Chondrocyte (in vitro differentiated cells): ENCODE measurements at regions not wholly inside any gene's neighbourhood (a gene's known extent, or its start where the extent isn't known, plus 50 kb on each side); places are given as distances from the start of the nearest gene placed in this dataset.

Experiments
- DNase-seq: peaks from one replicate; pipeline ENCODE4 v3.0.0; 2021; ENCODE audit warnings: mixed read lengths, low spot score
- H3K27ac Mint-ChIP-seq: one replicate; pipeline ENCODE4 v1.8.0; 2021; ENCODE audit warnings: mild to moderate bottlenecking, moderate library complexity, mixed read lengths; ENCODE audit not compliant: unreplicated experiment
- H3K27me3 Mint-ChIP-seq: 2 replicates; pipeline ENCODE4 v1.8.0; 2021; ENCODE audit warnings: low read depth, mixed read lengths
- H3K36me3 Mint-ChIP-seq: 2 replicates; pipeline ENCODE4 v1.8.0; 2021; ENCODE audit warnings: low read depth, mixed read lengths
- H3K4me1 Mint-ChIP-seq: 2 replicates; pipeline ENCODE4 v1.8.0; 2021; ENCODE audit warnings: low read depth, mild to moderate bottlenecking, mixed read lengths
- H3K4me3 Mint-ChIP-seq: one replicate; pipeline ENCODE4 v1.8.0; 2021; ENCODE audit warnings: mild to moderate bottlenecking, moderate library complexity, mixed read lengths; ENCODE audit not compliant: unreplicated experiment
- H3K9me3 Mint-ChIP-seq: 2 replicates; pipeline ENCODE4 v1.8.0; 2021; ENCODE audit warnings: low read depth, mixed read lengths
- CTCF ChIP-seq: fragments of 200-600 bp; sonication (generic); IDR thresholded peaks from 2 replicates; pipeline ENCODE4 v1.5.0; 2021; ENCODE audit warnings: antibody characterized with exemption, mild to moderate bottlenecking, moderate library complexity

- Mint-ChIP-seq H3K36me3 (no peaks in the 10 kb centered on the region), H3K27ac (no peak overlapping the region), H3K4me1 (peaks cover 8% of the 10 kb centered on the region), H3K4me3 (no peak overlapping the region), H3K9me3 (peaks cover 2% of the 10 kb centered on the region), H3K27me3 (no peaks in the 10 kb centered on the region)
- no peak for TF ChIP-seq CTCF
- DNase-seq, result no peak
Observed at GRCh38 chr15:36230776-36231175, 348.6 kb upstream of the CDIN1 start.

- peaks cover 8% of the 10 kb centered on the region for H3K4me1 Mint-ChIP-seq
- no peak overlapping the region for H3K27ac Mint-ChIP-seq
- DNase-seq, result no peak
- H3K9me3 Mint-ChIP-seq, result peaks cover 2% of the 10 kb centered on the region
- TF ChIP-seq CTCF, result no peak
- H3K27me3 Mint-ChIP-seq, result no peaks in the 10 kb centered on the region
- no peak overlapping the region for H3K4me3 Mint-ChIP-seq
- no peaks in the 10 kb centered on the region for H3K36me3 Mint-ChIP-seq
Observed at GRCh38 chr15:36232491-36232890, 346.9 kb upstream of the CDIN1 start.

GRCh38 chr15:36234743-36235142 lies 344.7 kb upstream of the CDIN1 start:
- Mint-ChIP-seq H3K9me3 (peaks cover 2% of the 10 kb centered on the region), H3K4me3 (no peak overlapping the region), H3K36me3 (no peaks in the 10 kb centered on the region), H3K27me3 (no peaks in the 10 kb centered on the region), H3K4me1 (peaks cover 11% of the 10 kb centered on the region), H3K27ac (no peak overlapping the region)
- no peak for TF ChIP-seq CTCF
- DNase-seq, result no peak

GRCh38 chr15:36235173-36235572 lies 344.3 kb upstream of the CDIN1 start:
- Mint-ChIP-seq H3K36me3 (no peaks in the 10 kb centered on the region), H3K27me3 (no peaks in the 10 kb centered on the region), H3K4me1 (peaks cover 11% of the 10 kb centered on the region), H3K9me3 (peaks cover 2% of the 10 kb centered on the region), H3K27ac (no peak overlapping the region), H3K4me3 (no peak overlapping the region)
- TF ChIP-seq CTCF, result no peak
- no peak for DNase-seq

GRCh38 chr15:36239509-36239908 lies 339.9 kb upstream of the CDIN1 start:
- no peak for TF ChIP-seq CTCF
- H3K4me3 Mint-ChIP-seq, result no peak overlapping the region
- H3K27me3 Mint-ChIP-seq, result no peaks in the 10 kb centered on the region
- peaks cover 2% of the 10 kb centered on the region for H3K36me3 Mint-ChIP-seq
- no peak overlapping the region for H3K27ac Mint-ChIP-seq
- peaks cover 8% of the 10 kb centered on the region for H3K9me3 Mint-ChIP-seq
- no peak for DNase-seq
- peaks cover 5% of the 10 kb centered on the region for H3K4me1 Mint-ChIP-seq
